AG08395 (cell line): ENCODE measurements at regions not wholly inside any gene's neighbourhood (a gene's known extent, or its start where the extent isn't known, plus 50 kb on each side); places are given as distances from the start of the nearest gene placed in this dataset.

Experiments used
- DNase-seq: peaks from one replicate; pipeline ENCODE4 v3.0.0; 2012; ENCODE audit warnings: mixed read lengths, low spot score

- DNase-seq = no peak
Observed at GRCh38 chr4:92111493-92111892, 192.3 kb upstream of the GRID2 start.

DNA sequence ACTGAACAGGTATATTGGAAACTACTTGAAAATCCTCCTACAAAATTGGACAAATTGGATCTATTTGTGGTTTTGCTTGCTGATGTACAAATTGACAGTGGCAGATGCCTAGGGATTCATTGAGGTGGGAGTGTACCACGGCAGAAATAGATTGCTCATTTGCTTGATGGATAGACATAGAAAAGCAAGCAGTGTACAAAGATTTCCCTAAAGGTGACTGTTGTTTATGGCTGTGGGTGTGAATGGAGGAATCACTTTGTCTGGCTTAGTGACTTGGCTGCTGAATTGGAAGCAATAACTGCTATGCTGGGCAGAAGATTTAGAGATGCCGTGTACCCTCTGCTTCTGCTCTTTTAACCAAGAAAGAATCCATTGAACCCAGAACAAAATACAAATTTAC lies 191.0 kb upstream of the GRID2 start:
- DNase-seq = no peak

DNA sequence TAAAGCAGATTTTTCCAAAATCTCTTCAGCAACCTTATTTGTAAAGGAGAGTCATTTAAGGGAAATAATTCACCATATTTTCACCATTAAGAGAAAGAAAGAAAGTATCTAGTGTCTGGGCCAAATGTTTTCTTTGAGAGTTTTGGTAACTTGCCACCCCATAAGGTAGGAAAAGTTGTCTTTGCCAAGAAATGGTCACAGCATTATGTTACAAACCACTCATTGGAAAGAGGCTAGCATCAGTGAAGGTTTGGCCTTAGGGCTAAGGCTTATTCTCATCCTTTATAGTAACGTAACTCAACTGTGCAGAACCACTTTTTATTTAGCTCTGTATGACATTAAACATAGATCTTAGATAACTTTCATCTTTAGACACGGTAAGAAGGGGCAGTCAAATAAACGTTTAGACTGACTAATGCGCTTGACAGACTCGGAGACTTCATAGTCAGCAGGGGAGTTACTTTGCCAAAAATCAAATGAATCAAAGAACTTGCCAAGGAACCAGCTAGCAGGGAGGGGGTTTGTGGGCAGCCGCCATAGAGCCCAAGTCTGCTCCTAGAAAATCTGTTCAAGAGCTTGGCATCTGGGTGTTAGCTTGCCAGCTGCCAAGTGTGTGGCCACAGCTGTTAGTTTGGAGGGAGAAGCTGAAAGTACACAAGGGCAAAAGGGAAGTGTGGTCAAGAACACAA lies 182.8 kb upstream of the GRID2 start:
- no peak for DNase-seq

- no peak for DNase-seq
Observed at GRCh38 chr4:92122911-92123310, 180.9 kb upstream of the GRID2 start.

DNA sequence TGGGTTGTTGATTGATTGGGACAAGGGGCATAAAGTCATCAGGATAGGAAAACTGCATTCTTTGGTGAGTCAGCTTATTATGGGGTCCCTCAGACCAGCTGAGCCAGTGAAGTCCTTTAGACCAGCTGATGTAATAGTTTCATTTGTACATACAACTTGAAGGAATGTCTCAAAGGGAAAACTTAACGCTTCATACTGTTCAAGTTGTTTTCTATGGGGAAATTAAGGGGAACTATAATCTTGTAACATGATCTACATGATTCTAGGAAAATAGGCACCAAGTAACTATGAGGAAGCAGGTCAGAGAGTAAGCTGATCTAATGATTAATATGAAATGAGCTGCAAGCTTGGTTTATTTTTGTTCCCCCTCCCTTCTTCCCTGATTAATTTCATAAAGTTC lies 175.1 kb upstream of the GRID2 start:
- DNase-seq = no peak

- no peak for DNase-seq
Observed at GRCh38 chr4:92129408-92129994, 174.3 kb upstream of the GRID2 start.

DNA sequence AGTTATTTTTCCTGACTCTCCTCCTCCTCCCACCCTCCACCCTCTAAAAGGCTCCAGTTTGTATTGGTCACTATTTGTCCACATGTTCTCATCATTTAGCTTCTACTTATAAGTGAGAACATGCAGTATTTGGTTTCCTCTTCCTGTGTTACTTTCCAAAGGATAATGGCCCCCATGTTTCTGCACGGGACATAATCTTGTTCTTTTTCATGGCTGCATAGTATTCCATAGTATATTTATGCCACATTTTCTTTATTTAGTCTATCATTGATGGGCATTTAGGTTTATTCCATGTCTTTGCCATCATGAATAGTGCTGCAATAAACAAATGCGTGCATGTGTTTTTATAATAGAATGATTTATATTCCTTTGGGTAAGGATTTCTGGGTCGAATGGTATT lies 167.3 kb upstream of the GRID2 start:
- no peak for DNase-seq

DNA sequence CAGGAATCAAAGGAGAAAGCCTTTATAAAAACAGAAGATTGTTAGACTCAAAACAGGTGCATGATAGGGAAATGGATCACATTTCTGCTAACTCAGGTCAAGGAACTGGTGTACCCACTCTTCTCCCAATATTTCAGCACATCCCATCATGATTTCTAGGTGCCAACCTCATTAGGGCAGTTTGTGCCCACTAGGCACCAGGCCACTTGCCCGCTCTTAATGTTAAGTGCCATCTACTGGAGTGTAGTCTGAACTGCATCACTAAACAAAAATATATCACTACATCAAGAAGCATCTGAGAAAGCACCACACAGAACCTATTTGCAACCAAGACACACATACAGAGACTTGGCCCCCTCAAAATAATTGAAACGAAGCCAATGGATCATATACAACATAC lies 140.4 kb upstream of the GRID2 start:
- no peak for DNase-seq

GRCh38 chr4:92170340-92170739 lies 133.4 kb upstream of the GRID2 start:
- DNase-seq = no peak

- no peak for DNase-seq
Observed at GRCh38 chr4:92172203-92172602, 131.6 kb upstream of the GRID2 start.

- no peak for DNase-seq
Observed at GRCh38 chr4:92175250-92175649, 128.5 kb upstream of the GRID2 start.

DNA sequence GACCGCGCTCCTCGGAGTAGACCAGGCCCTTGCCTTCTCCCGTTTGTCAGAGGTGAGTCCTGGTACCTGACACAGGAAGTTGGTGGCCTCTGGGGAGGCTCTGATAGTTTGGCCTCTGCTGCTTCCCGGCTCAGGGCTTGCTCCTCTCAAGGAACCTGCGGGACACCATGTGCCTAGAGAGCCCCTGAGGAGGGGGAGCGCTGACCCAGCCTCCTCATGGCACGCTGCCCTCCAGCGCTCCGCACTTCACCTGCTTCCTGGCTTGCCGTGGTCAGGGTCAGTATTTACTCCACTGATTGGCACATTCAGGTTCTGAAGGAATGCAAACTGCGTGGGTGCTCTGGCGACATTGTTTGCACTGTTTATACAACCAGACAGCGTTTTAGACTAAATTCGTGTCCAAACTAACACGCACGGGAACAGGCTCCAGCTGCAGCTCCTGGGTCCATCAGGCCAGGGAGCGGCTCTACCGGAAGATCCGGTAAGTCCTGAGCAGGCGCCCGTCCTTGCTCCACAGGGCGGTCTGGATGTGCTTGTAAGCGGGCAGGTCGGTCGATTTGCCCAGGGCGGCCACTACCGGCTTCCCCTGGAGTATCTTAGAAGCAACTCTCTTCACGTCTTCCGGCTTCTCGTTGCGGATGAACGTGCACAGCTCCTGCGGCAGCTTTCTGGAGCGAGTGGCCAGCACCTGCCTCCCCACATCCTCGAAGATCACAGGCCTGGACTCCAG lies 121.6 kb upstream of the GRID2 start:
- DNase-seq = no peak

DNA sequence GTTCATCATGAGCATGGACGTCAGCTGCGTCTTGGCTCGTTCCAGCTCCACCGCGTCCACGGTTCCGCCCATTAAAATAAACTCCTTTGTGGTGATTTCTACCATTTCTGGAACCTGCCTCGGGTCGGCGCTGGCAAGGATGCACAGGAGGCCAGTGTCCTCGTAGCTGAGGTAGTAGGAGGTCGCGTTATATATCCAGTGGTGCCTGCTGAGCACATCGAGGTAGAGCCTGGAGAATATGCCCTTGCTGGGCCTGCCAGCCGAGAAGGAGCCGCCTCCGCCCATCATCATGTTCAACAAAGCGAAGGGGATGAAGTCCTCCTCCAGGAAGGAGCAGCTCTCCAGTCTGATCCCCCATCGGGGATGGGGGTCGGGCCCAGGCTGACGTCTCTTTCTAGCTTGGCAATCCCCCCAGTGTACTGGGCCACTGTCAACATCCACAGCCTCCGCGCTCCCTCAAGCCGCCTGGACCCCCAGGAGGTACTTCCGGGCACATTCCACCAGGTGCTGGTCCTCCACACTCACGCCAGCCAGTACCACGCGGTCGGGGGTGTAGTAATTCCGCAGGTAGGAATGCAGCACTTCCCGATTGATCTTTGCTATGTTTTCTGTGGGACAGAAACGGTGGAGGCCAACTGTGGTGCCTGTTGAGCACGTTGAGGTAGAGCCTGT lies 120.9 kb upstream of the GRID2 start:
- no peak for DNase-seq

DNA sequence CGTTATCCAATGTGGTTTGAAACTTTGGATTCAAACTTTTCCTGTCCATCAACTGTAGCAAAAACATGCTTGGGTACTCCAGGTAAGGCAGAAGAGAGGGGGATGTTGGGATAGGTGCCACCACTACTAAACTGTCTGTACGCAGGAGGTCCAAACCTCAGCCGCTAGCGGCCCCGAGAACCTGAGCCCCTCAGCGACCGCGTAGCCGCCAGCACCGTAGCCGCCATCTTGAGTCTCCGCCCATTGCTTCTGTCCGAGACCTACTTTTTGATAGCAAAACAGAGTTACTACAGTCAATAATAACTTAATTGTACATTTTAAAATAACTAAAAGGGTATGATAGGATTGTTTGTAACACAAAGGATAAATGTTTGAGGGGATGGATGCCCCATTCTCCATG lies 119.9 kb upstream of the GRID2 start:
- DNase-seq = no peak

- DNase-seq = no peak
Observed at GRCh38 chr4:92184566-92184965, 119.2 kb upstream of the GRID2 start.

- no peak for DNase-seq
Observed at GRCh38 chr4:92186239-92186638, 117.5 kb upstream of the GRID2 start.

DNA sequence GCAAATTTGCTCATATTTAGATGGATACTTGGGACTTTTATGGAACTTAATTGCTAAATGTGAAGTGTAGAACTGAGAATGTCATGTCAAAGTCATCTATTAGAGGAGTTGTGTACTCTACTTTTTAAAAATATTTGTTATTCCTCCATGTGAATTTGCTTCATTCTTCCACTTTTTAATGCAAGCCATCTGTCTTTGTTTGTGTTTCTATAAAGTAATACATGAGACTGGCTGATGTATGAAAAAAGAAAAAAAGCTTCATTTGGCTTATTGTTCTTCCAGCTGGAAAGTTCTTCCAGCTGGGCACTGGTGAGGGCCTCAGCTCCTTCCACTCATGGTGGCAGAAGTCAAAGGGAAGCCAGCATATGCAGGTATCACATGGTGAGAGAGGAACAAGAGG lies 114.6 kb upstream of the GRID2 start:
- no peak for DNase-seq

GRCh38 chr4:92198711-92199110 lies 105.1 kb upstream of the GRID2 start:
- no peak for DNase-seq

DNA sequence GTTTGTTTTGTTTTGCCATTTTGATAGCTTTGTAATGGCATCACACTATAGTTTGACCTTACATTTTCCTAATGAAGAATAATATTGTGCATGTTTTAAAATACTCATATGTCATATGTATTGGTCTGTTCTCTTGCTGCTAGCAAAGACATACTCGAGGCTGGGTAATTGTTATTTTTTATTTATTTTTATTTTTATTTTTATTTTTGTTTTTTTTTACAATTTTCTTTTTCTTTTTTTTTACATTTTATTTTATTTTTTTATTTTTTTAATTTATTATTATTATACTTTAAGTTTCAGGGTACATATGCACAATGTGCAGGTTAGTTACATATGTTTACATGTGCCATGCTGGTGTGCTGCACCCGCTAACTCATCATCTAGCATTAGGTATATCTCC lies 104.6 kb upstream of the GRID2 start:
- no peak for DNase-seq

- DNase-seq = no peak
Observed at GRCh38 chr4:92210906-92211305, 92.9 kb upstream of the GRID2 start.

DNA sequence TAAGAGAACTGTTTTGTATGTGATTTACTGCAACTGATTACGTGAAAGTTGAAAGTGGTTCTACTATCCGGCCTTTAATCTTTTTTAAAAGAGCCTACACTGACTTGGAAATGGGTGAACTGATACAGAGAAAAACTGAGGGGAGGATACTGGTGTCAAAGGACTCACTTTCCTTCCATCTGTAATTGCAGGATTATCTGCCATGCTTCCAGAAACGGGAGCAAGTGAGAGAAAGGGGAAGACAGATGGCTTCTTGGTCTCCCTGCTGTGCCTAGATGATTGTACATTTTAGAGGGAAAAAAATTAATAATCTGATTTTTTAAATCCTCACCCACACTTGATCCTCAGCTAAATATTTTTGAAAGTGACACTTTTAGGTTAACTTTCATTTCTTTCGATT lies 88.3 kb upstream of the GRID2 start:
- no peak for DNase-seq

- no peak for DNase-seq
Observed at GRCh38 chr4:92231511-92231910, 72.3 kb upstream of the GRID2 start.

DNA sequence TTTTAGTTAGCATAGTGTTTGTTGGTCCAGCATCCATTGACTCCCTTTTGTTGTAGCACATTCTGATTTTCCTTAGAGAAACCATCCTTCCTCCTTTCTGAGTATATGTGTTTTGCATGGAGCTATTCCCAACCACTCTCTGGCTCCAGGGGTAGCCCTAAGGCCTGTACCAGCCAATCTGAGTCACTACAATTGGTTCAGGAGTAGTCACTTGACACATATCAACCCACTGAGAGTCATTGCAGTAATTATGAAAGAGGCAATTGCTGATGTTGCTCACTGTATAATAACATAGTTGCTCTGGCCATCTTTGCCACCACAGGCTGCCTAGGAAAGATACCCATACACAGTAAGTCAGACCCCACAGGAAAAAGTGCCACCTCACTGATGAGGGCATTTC lies 71.2 kb upstream of the GRID2 start:
- no peak for DNase-seq
